HG03095 (cell line): ENCODE measurements at regions not wholly inside any gene's neighbourhood (a gene's known extent, or its start where the extent isn't known, plus 50 kb on each side); places are given as distances from the start of the nearest gene placed in this dataset.
"Not testable (repeated sequence)": the region's sequence is repeated elsewhere in the genome, so short reads cannot be mapped to it uniquely, and the experiment has no call there.

Experiments used
- ATAC-seq: cut with Tn5 transposase; IDR thresholded peaks from one replicate; pipeline ENCODE4 v1.9.1; 2021; ENCODE audit warnings: moderate library complexity; ENCODE audit not compliant: unreplicated experiment

DNA sequence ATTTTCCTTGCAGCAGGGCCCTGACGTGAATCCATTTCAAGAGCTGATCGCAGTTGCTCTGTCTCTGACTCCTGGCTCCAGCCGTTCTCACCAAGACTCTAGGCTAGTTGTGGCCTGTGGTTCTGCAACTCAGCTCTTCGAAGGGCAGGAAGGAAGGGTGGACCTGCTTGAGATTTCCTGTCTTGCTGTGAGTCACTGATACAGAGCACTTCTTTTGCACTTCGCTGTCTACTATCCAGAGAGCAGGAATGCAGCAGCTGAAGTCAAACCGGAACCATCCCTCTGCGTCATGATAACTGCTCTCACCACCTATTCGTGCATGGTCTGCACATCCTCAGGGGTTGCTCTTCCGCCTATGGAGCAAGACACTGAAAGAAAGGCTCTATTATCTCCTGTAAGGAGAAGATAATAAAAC lies 59.7 kb downstream of the RAP2B start:
- peak; percentile 96 for ATAC-seq

DNA sequence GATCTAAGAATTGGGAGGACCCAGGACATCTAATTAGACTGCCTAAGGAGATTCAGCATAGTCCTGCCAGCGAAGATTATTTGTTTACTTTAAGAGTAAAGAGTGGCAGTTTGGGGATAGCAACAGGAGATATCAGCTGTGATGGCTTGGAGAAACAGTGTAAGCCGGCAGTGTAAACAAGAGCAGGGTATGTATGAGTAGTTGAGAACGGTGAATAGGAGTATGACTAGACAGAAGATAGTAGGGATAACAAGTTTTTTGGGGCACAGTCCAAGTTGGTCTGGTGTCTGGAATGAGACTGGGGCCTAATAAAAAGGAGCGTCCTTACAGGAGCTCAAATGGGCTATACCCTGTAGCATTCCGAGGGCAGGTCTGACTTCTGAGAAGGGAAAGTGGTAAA lies 64.9 kb downstream of the RAP2B start:
- ATAC-seq = not testable (repeated sequence)

DNA sequence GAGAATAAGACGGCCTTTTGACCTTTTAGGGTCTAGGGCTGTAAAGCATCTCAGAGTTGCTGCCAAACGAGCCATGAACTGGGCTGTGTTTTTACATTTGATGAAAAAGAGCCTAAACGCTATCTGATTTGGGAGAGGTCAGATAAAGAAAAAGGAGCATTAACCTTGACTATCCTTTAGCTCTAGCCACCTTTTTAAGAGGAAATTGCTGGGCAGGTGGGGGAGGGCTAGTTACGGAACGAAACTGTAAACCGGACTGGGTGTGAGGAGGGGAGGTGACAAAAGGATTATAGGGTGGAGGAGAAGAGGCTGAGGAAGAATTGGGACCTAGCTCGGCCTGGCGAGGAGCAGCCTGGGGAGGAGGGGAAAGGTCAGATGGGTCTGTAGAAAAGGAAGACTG lies 68.4 kb downstream of the RAP2B start:
- not testable (repeated sequence) for ATAC-seq

GRCh38 chr3:153231245-153231644 lies 69.2 kb downstream of the RAP2B start:
- not testable (repeated sequence) for ATAC-seq

DNA sequence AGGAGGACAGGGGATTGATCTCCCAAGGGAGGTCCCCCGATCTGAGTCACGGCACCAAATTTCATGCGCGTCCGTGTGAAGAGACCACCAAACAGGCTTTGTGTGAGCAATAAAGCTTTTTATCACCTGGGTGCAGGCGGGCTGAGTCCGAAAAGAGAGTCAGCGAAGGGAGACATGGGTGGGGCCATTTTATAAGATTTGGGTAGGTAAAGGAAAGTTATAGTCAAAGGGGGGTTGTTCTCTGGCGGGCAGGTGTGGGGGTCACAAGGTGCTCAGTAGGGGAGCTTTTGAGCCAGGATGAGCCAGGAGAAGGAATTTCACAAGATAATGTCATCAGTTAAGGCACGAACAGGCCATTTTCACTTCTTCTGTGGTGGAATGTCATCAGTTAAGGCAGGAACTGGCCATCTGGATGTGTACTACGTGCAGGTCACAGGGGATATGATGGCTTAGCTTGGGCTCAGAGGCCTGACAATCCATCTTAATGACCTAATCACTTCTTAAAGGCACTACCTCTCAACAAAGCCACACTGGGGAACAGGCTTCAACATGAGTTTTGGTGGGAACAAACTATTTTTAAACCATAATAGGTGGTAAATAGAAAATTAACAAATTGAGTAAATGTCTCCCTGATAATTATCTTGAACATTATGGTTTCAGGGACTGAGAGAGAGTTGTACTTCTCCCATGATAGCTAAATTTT lies 70.2 kb downstream of the RAP2B start:
- not testable (repeated sequence) for ATAC-seq

GRCh38 chr3:153232851-153233271 lies 70.8 kb downstream of the RAP2B start:
- no peak for ATAC-seq

DNA sequence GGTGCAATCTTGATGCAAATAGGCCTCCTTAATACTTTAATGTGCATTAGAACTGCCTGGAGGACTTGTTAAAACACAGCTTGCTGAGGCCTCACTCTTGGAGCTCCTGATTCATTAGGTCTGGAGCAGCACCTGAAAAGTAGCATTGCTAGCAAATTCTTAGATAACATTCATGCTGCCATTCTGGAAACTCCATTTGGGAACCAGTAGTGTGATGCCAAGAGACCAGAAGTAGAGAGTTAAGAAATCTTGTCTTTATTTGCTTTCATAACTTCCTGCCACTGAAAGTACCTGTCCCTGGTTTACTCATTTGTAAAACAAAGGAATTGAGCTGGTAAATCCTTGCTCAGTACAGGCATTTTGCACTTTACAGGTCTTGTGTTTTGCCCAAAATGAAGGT lies 72.0 kb downstream of the RAP2B start:
- no peak for ATAC-seq

DNA sequence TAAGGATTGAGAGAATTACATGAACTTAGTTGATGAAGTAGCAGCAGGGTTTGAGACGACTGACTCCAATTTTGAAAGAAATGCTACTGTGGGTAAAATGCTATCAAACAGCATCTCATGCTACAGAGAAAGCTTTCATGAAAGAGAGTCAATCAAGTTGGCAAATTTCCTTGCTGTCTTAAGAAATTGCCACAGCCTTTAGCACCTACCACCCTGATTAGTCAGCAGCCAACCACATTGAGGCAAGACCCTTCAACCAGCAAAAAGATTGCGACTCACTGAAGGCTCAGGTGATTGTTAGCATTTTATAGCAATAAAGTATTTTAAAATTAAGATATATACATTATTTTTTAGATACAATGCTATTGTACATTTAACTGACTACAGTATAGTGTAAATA lies 80.9 kb downstream of the RAP2B start:
- ATAC-seq = no peak

GRCh38 chr3:153244961-153245360 lies 82.9 kb downstream of the RAP2B start:
- ATAC-seq = no peak

GRCh38 chr3:153245661-153246060 lies 83.6 kb downstream of the RAP2B start:
- ATAC-seq = no peak

- no peak for ATAC-seq
Measured at GRCh38 chr3:153246331-153246730, 84.3 kb downstream of the RAP2B start.

GRCh38 chr3:153246806-153247205 lies 84.8 kb downstream of the RAP2B start:
- ATAC-seq = no peak

DNA sequence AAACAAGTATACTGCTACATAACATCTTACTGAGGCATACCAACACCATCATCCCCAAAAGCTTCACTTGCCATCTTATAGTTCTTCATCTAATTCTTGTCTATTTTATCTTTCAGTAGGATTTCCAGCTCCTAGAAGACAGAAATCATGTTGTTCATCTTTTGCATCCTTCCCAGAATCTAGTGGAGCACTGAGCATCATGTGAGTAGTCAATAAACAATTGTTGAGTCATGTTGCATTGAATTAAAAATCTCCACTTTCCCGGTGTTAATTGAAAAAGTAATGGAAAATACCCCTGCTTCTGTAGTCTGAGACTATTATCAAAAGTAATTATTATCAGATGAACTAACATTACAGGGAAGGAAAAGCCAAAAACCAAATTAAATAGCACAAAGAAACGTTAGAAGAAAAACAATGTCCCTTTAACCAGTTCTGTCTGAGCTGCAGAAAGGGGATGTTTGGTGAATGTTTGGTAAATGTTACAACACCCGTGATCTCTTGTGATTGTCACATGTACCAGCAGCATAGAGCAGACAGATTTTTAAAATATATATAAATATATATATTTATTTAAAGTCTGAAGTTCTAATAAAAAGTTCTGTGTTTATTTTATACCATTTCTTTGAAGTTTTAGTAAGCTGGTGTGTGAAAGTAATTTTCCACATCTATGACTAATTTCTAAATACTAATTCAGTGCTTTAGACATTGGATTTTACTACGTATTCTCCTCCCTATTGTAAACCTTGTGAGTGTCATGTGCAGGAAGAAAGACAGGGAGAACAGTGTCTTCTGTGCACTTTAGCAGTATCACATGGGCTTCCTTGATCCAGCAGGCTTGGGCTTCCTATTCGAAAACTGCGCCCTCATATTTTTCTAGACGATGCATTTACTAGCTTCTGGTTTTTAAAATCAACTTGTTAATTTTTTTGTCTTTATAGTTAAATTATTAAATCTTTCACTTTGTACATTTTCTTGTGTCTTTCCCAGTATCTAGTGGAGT lies 85.6 kb downstream of the RAP2B start:
- no peak for ATAC-seq

- not testable (repeated sequence) for ATAC-seq
Measured at GRCh38 chr3:153248835-153249234, 86.8 kb downstream of the RAP2B start.

- ATAC-seq = no peak
Measured at GRCh38 chr3:153249906-153250305, 87.9 kb downstream of the RAP2B start.

DNA sequence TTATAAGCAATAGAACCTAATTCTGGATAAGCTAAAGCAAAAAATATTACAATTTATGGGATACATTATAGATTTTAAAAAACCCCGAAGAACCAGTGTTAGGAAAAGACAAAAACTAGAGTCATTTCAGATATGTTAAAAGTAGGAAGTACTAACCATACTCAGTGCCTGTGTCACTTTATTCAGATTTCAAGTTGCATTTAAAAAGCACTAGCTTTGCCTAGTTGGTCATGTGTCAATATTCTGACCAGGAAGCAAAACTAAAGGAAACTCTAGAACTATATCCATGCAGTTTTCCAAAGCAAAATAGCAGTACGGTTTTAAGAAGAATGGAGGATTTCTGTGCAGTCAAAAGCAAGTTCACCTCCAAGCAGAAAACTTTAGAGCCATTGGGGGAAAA lies 88.4 kb downstream of the RAP2B start:
- no peak for ATAC-seq

GRCh38 chr3:153252963-153253362 lies 90.9 kb downstream of the RAP2B start:
- ATAC-seq = no peak

DNA sequence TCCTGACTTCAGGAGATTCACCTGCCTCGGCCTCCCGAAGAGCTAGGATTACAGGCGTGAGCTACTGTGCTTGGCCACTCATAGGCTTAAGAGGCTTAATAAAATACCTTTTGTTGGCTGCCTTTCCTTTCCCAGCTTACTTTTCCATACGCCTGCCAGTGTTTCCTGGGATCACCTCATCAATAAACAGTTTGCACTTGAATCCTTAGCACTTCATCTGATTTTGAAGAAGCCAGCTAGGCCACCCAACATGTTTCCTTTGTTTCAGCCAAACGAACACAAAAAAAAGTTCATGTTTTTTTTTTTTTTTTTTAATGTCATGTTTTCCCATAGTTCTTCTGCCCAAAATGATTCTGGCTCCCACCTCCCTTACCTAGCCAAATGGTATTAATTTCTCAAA lies 92.3 kb downstream of the RAP2B start:
- no peak for ATAC-seq

DNA sequence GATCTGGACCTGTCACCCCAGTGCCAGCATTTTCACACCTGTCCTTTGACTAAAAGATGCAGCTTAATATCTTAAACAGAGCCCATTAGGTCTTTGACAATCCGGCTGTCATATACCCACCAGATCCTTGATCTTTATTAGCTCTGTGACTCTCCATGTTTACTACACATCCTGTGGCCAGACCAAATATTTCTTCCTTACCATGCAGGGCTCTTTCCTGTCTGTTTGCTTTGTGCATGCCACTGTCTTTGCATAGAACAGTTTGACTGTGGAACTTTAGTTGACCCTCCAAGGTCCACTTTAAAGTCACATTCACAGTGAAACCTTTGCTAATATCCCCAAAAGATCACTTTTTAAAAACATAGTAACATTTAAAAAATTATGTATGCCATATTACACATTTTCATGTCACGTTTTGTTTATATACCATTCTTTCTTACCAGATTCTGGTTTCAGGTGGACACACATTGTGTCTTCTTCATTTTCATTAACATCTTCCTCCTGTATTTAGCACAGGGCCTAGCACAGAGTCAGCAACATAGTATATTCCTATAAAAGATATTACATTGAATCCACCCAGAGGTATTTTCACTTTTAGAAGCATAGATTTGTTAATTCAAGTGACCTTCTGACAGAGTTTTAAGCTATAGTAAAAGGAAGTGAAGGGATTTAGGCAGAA lies 95.8 kb downstream of the RAP2B start:
- no peak for ATAC-seq

- no peak for ATAC-seq
Measured at GRCh38 chr3:153259956-153260355, 97.9 kb downstream of the RAP2B start.

DNA sequence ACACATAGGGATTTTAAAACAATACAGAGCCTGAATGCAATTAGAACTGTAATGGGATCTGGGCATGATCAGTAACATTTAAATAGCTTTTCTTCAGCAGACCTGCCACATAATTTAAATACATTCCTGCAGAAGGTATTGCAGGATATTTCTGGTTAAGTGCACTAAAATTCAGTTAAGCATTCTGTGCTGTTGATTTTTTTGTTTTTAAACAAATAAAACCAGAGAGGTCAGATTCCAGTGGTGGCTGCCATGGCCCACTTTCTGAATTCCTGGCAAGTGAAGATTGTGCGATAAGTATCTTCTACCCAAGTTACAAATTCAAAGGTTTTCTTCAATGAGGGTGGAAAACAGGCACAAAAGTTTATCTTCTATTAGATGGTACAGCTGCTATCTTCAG lies 98.7 kb downstream of the RAP2B start:
- ATAC-seq = no peak
